OCI-M1 (cell line): ENCODE measurements at regions not wholly inside any gene's neighbourhood (a gene's known extent, or its start where the extent isn't known, plus 50 kb on each side); places are given as distances from the start of the nearest gene placed in this dataset.

Source experiments
- DNase-seq: peaks from one replicate; lab custom pipeline; 2025; lab: John Stamatoyannopoulos, UW

- no peak for DNase-seq
These were observed 377.1 kb downstream of the EFNA5 start for GRCh38 chr5:107293541-107294210.

- DNase-seq, result no peak
These were observed 378.9 kb downstream of the EFNA5 start for GRCh38 chr5:107291866-107292265.

GRCh38 chr5:107290780-107291398 lies 379.8 kb downstream of the EFNA5 start:
- DNase-seq, result no peak

DNA sequence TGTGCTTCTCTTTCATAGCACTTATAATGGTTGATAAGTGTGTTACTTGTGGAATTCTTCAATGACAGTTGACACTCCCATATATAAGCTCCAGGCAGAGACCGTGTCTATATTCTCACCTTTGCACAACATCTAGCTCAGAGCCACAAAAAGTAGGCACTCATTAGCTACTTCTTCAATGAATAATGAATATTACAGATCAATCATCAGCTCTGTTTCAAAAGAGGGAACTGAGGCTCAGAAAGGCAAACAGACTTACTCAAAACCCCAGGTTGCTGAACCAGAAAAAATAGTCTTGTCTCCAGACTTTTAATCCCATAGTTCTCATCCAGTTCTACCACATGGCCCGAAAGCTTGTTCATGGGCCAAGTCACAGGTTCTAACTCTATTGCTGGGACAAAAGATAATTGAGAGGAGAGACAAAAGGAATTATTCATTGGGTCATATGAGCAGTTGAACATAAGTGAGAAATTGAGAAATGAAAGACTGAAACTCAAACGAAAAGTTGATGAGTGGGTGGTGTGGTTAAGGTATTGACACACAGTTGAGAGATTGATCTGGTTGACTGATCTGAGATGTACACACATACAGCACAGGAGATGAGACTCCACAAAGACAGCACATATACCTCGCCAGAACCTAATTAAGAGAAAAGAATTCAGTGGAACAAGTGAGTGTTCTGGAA lies 381.6 kb downstream of the EFNA5 start:
- no peak for DNase-seq

DNA sequence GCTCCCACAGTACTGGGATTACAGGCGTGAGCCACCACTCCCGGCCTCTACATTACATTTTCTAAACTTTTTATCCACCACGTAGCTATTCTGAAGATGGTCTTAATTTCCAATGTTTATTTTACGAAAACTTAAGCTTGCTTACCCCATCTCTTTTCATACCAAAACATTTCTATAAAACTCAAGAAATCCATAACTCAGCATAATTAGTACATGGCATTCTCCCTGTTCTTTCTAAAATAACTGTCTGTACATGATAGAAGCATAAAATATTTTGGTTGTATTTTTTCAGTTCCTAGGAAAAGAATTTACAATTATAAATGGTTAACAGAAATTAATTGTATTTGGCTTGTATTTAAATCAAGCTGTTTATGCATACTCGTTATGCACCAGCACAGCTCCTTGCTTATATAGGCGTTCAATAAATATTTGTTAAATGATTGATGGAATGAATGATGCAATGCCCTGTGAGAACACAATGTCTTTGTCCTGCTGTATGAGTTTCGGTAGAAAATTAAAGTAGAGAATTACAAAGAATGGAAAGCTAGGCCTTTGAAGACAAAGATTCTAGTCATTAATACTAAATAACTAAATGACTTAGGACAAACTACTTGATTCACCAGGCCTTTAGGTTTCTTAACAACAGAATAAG lies 384.2 kb downstream of the EFNA5 start:
- no peak for DNase-seq

- DNase-seq, result peak; percentile 22
These were observed 385.0 kb downstream of the EFNA5 start for GRCh38 chr5:107285772-107286171.

DNA sequence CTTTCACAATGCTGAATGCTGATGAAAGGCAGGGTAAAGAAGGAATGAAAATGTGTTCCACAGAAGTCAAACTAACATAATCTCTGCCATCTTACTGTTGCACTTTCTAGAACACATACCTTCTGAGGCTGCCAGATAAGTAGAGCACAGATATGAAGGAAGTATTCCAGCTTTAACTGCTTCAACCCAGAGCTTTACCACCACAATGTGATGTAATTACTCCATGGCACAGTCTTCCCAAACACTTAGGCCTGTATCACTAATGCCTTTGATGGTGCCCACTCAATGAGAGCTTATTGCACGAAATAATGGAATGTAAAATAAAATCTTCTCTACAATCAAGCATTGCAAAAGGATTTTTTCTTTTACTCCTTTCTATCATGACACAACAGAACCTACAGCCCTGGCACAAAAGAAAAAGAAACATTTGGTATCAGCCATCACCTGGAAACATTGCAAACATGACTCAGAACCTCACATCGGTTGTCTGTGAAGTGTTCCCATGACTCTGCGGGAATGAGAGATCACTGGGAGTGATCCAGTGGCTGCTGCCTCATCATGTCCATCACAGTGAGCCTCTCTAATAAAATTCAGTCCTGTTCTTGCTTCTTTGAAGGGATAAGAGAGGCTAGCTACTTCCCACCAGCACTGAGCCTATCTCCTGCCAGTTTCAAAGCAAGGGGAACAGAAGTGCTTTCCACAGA lies 385.8 kb downstream of the EFNA5 start:
- peak; percentile 70 for DNase-seq

- no peak for DNase-seq
These were observed 388.7 kb downstream of the EFNA5 start for GRCh38 chr5:107282061-107282460.

- no peak for DNase-seq
These were observed 392.0 kb downstream of the EFNA5 start for GRCh38 chr5:107278774-107279173.

GRCh38 chr5:107277485-107278125 lies 393.1 kb downstream of the EFNA5 start:
- DNase-seq, result no peak

GRCh38 chr5:107275333-107275732 lies 395.4 kb downstream of the EFNA5 start:
- no peak for DNase-seq

GRCh38 chr5:107274571-107274970 lies 396.2 kb downstream of the EFNA5 start:
- DNase-seq, result no peak

- no peak for DNase-seq
These were observed 397.8 kb downstream of the EFNA5 start for GRCh38 chr5:107272954-107273353.

DNA sequence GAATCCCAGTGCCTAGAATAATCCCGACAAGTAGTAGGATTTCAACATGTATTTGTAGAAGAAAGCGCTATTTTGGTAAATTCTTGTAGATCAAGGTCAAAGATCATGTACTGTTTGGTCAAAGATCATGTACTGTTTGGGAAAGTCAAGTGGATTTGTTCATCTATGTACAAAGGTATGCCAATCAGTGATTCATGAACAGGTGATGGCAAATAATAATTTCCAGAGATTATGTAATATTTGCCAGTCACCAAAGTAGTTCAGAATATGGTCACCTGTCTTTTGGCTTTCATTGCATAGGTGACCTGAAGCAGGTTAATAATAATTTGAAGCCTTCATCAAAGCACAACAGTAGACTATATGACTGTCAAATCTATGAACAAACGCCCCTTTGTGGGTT lies 398.2 kb downstream of the EFNA5 start:
- no peak for DNase-seq

- no peak for DNase-seq
These were observed 398.9 kb downstream of the EFNA5 start for GRCh38 chr5:107271682-107272350.

DNA sequence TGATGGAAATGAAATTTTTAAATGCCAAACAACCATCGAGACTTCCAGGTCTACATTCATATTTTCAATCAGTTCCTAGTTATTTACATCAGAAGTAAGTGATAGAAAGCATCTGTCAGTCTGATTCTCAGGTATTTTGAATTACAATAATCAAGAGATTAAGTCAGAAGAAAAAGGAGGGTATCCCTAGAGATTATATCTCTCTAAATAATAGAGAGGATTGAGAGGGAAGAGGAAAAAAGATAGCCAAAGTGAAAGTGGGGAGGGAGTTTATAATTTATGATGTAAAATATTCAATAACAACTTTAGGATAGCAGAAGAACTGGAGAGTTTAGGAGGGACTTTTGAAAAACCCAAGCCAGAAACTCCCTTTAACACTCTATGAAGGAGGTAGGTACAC lies 400.2 kb downstream of the EFNA5 start:
- DNase-seq, result no peak

DNA sequence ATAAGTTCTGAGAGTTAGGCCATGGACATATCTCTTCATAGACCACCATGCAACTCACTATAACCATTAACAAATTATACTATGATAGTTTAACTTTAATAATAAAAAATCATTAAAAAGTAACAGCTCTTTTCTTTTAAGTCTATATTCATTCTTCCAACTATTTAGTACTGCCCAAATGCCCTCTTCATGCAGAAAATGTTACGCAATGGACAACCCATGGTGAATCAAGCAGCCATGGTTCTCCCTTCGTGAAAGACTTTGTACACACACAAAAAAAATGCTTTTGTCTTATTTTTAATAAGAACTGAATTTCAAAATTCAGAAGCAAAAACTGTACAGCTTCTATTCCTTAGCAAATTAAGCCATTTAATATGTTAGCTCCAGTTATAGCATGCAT lies 401.1 kb downstream of the EFNA5 start:
- DNase-seq, result no peak

DNA sequence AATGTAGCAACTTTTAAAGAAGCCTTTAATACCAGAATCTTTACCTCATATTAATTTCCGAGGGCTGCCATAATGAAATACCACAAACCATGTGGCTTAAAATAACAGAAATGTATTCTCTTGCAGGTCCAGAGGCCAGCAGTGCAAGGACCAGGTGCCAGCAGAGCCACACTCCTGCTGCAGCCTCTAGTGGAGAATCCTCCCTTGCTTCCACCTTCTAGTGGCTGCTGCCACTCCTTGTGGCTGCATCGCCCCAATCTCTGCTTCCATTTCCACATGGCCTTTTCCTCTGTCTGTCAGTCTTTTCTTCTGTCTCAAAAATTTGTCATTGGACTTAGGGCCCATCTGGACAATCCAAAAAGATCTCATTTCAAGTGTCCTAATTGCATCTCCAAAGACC lies 401.5 kb downstream of the EFNA5 start:
- DNase-seq, result no peak

- DNase-seq, result no peak
These were observed 402.5 kb downstream of the EFNA5 start for GRCh38 chr5:107268241-107268640.

- DNase-seq, result no peak
These were observed 404.6 kb downstream of the EFNA5 start for GRCh38 chr5:107266100-107266499.

GRCh38 chr5:107265193-107265592 lies 405.5 kb downstream of the EFNA5 start:
- DNase-seq, result no peak
